ENCODE measurements at regions not wholly inside any gene's neighbourhood (a gene's known extent, or its start where the extent isn't known, plus 50 kb on each side); places are given as distances from the start of the nearest gene placed in this dataset.

DNA sequence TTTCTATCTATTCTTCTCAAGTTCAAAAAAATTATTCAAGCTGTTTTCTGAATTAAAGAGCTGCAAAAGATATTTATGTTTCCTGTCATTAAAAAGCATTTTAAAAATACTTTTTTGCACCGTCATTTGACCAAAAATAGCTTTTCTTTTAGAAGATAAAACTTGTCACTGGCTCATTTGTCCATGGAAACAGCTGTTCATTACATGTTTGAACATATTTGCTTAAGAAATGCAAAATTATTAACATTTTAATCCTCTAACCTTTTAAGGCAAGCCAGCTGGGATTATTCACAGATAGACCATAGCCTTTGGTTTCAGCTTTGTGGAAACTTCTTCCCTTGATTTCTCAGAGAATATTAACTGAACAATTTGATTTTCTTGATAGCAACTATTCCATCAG, 393.9 kb downstream of the TUSC1 start:
- intact Hi-C loops (cut with DNase I; ENCODE audit: low total_unique reads): no loop called here
- Histone ChIP-seq H3K4me1 (no peaks in the 10 kb centered on the region), H3K9me3 (no peaks in the 10 kb centered on the region), H3K4me3 (no peak overlapping the region), H3K36me3 (no peaks in the 10 kb centered on the region), H3K27me3 (no peaks in the 10 kb centered on the region), H3K27ac (no peak overlapping the region)
- DNase-seq: no peak
- TF ChIP-seq, protein P1, sequence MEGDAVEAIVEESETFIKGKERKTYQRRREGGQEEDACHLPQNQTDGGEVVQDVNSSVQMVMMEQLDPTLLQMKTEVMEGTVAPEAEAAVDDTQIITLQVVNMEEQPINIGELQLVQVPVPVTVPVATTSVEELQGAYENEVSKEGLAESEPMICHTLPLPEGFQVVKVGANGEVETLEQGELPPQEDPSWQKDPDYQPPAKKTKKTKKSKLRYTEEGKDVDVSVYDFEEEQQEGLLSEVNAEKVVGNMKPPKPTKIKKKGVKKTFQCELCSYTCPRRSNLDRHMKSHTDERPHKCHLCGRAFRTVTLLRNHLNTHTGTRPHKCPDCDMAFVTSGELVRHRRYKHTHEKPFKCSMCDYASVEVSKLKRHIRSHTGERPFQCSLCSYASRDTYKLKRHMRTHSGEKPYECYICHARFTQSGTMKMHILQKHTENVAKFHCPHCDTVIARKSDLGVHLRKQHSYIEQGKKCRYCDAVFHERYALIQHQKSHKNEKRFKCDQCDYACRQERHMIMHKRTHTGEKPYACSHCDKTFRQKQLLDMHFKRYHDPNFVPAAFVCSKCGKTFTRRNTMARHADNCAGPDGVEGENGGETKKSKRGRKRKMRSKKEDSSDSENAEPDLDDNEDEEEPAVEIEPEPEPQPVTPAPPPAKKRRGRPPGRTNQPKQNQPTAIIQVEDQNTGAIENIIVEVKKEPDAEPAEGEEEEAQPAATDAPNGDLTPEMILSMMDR (IDR thresholded peaks at IDR 0.05): no peak

DNA sequence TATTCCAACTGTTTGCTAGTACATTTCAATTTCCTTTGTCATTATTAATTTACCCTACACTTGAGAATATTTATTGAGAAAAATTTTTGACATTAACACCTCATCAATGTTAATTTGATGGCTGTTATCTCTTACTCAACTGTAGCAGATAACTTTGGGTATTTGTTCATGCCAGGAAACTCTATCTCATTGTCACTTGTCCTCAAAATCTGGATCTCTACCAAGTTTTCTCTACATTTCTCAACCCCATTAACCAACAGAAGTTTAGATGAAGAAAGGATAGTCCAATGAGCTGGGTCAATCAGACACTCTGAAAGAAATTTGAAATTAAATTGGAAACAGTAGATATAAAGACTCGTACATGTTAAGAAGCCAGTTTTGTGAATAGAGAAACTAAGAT, 395.3 kb downstream of the TUSC1 start:
- H3K9me3 ChIP-seq: no peaks in the 10 kb centered on the region
- DNase-seq: no peak
- no peaks in the 10 kb centered on the region for H3K27me3 ChIP-seq
- no peaks in the 10 kb centered on the region for H3K36me3 ChIP-seq
- TF ChIP-seq, protein P1 (IDR thresholded peaks at IDR 0.05): no peak
- intact Hi-C loops (cut with DNase I; ENCODE audit: low total_unique reads): no loop called here
- H3K27ac ChIP-seq: no peak overlapping the region
- H3K4me1 ChIP-seq: no peaks in the 10 kb centered on the region
- H3K4me3 ChIP-seq: no peak overlapping the region

DNA sequence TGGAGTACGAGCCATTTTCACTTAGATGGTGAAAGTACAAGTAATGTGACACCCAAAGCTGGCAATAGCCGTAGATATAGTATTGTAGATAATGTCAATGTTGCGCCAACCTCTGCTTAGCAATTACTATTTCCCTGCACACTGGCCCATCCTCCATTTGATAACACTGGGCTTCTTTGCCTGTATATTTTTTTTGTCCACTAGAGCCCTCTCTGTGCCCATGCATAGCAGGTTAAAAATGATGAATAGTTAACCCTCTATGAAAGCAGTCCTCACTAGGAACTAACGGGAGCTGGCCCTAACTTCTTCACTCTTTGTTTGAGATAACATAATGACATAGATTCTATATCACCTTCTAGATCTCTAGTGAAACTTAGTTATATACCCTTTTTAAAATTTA, 416.8 kb downstream of the TUSC1 start:
- H3K27me3 ChIP-seq: no peaks in the 10 kb centered on the region
- H3K4me1 ChIP-seq: no peaks in the 10 kb centered on the region
- H3K36me3 ChIP-seq: no peaks in the 10 kb centered on the region
- H3K27ac ChIP-seq: no peak overlapping the region
- H3K9me3 ChIP-seq: no peaks in the 10 kb centered on the region
- H3K4me3 ChIP-seq: no peak overlapping the region
- no peak for DNase-seq
- intact Hi-C loops (cut with DNase I; ENCODE audit: low total_unique reads): no loop called here
- TF ChIP-seq, protein P1 (IDR thresholded peaks at IDR 0.05): no peak

DNA sequence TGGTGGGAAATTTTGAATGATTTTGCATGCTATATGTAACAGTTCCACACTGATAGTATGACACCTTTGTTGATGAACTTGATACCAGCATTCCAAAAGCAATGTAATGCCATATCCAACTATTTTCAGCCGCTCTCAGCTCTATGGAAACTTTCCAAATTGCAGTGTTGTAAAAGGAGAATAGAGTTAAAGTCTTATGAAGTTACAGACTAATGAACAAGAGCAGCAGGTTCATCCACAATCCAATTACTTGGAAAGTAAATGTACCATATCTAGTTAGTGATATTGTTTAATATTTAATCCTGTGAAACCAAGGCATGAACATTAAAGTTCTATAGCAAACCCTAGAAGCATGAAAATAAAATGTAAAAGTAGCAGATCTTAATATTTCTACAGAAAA, 418.2 kb downstream of the TUSC1 start:
- DNase-seq: no peak
- intact Hi-C loops (cut with DNase I; ENCODE audit: low total_unique reads): no loop called here
- TF ChIP-seq, protein P1 (IDR thresholded peaks at IDR 0.05): no peak
- H3K27me3 ChIP-seq: no peaks in the 10 kb centered on the region
- H3K36me3 ChIP-seq: no peaks in the 10 kb centered on the region
- H3K27ac ChIP-seq: no peak overlapping the region
- no peak overlapping the region for H3K4me3 ChIP-seq
- H3K4me1 ChIP-seq: no peaks in the 10 kb centered on the region
- no peaks in the 10 kb centered on the region for H3K9me3 ChIP-seq

DNA sequence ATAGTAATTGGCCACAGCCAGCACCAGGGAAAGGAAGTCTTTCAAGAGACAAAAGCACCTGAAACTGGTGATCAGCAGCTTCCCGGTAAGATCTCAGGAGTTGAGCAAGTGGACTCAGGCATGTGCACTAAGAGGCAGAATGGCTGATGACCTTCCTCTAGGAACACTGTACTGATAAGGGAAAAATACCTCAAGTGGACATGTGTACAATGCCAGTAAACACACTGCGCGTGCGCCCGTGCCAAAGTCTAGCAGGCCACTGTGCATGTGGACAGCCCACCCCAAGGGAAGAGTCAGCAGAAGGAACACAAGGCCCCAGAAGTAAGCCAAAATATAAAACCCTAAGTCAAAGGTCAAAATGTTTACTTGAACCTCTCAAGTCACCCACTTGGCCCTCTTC, 423.0 kb downstream of the TUSC1 start:
- intact Hi-C loops (cut with DNase I; ENCODE audit: low total_unique reads): no loop called here
- no peak for DNase-seq
- no peak overlapping the region for H3K27ac ChIP-seq
- no peaks in the 10 kb centered on the region for H3K36me3 ChIP-seq
- no peaks in the 10 kb centered on the region for H3K4me1 ChIP-seq
- no peaks in the 10 kb centered on the region for H3K9me3 ChIP-seq
- no peaks in the 10 kb centered on the region for H3K27me3 ChIP-seq
- TF ChIP-seq, protein P1 (IDR thresholded peaks at IDR 0.05): no peak
- H3K4me3 ChIP-seq: no peak overlapping the region

DNA sequence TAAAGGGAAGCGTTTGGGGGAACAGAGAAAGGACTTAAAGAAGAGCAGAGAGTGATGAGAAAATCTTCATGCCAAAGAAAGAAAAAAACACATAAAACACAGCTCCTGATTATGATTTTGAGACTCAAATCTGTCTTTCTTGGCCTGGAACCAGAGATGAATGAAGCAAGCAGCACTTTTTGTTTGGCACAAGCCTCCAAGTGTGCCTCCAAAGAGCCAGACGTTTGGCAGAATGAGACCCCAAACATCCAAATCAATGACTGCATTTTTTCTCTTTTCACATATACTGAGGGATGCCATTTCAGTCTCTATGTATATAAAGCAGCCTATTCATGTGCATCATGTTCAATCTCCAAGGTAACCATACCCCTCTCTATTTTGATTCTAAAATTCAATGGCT, 424.2 kb downstream of the TUSC1 start:
- H3K4me3 ChIP-seq: no peak overlapping the region
- H3K4me1 ChIP-seq: no peaks in the 10 kb centered on the region
- DNase-seq: no peak
- H3K36me3 ChIP-seq: no peaks in the 10 kb centered on the region
- no peaks in the 10 kb centered on the region for H3K9me3 ChIP-seq
- no peaks in the 10 kb centered on the region for H3K27me3 ChIP-seq
- no peak overlapping the region for H3K27ac ChIP-seq
- TF ChIP-seq, protein P1 (IDR thresholded peaks at IDR 0.05): no peak
- intact Hi-C loops (cut with DNase I; ENCODE audit: low total_unique reads): no loop called here
